SK-N-SH treated with all-trans-retinoic acid at 6 μM for 48 hours (cell line): ENCODE measurements at regions not wholly inside any gene's neighbourhood (a gene's known extent, or its start where the extent isn't known, plus 50 kb on each side); places are given as distances from the start of the nearest gene placed in this dataset.

Experiments
- ATAC-seq: fragments of 200-7000 bp; cut with Tn5 transposase; 3 replicates; pipeline ENCODE4 v1.9.1; 2020; ENCODE audit warnings: mild to moderate bottlenecking, moderate library complexity
- ARNTL ChIP-seq: fragments of 450-650 bp; formaldehyde crosslinking; IDR thresholded peaks from 2 replicates; pipeline ENCODE4 v1.5.0; 2020; ENCODE audit warnings: low read depth, mild to moderate bottlenecking, moderate library complexity, borderline replicate concordance
- BACH2 ChIP-seq: fragments of 250-450 bp; sonication (Bioruptor Pico); IDR thresholded peaks from 2 replicates; pipeline ENCODE4 v1.9.0; 2021; ENCODE audit warnings: mild to moderate bottlenecking, borderline replicate concordance
- CSDC2 ChIP-seq: fragments of 250-450 bp; sonication (Bioruptor Pico); IDR thresholded peaks from 2 replicates; pipeline ENCODE4 v1.5.0; 2020; ENCODE audit warnings: mild to moderate bottlenecking, moderate library complexity
- ESRRG ChIP-seq: fragments of 250-450 bp; sonication (Bioruptor Pico); IDR thresholded peaks from 2 replicates; pipeline ENCODE4 v1.6.1; 2021; ENCODE audit warnings: mild to moderate bottlenecking
- ISL1 ChIP-seq: fragments of 250-450 bp; sonication (Bioruptor Pico); IDR thresholded peaks from 2 replicates; pipeline ENCODE4 v2.1.2; 2022; ENCODE audit warnings: mild to moderate bottlenecking, moderate library complexity
- OSR1 ChIP-seq: fragments of 250-450 bp; sonication (Bioruptor Pico); IDR thresholded peaks from 2 replicates; pipeline ENCODE4 v1.8.0; 2022; ENCODE audit warnings: moderate library complexity, mild to moderate bottlenecking, inconsistent platforms
- RARB ChIP-seq: fragments of 250-450 bp; sonication (Bioruptor Pico); IDR thresholded peaks from 2 replicates; pipeline ENCODE4 v1.8.0; 2021; ENCODE audit warnings: mild to moderate bottlenecking, moderate library complexity
- SNAI2 ChIP-seq: fragments of 250-450 bp; sonication (Bioruptor Pico); IDR thresholded peaks from 2 replicates; pipeline ENCODE4 v1.5.0; 2020; ENCODE audit warnings: mild to moderate bottlenecking, moderate library complexity
- TCF4 ChIP-seq: fragments of 250-450 bp; sonication (Bioruptor Pico); IDR thresholded peaks from 2 replicates; pipeline ENCODE4 v1.8.0; 2021; ENCODE audit warnings: mild to moderate bottlenecking, moderate library complexity, borderline replicate concordance
- TOX ChIP-seq: fragments of 250-450 bp; sonication (Bioruptor Pico); IDR thresholded peaks from 2 replicates; pipeline ENCODE4 v1.8.0; 2021; ENCODE audit warnings: mild to moderate bottlenecking, moderate library complexity, borderline replicate concordance
- ZC3H10 ChIP-seq: fragments of 250-450 bp; sonication (Bioruptor Pico); IDR thresholded peaks from 2 replicates; pipeline ENCODE4 v1.5.1; 2021; ENCODE audit warnings: mild to moderate bottlenecking, moderate library complexity
- ZFP30 ChIP-seq: fragments of 450-650 bp; formaldehyde crosslinking; IDR thresholded peaks from 2 replicates; pipeline ENCODE4 v1.5.0; 2022; ENCODE audit warnings: mild to moderate bottlenecking, moderate library complexity
- ZNF565 ChIP-seq: fragments of 450-650 bp; formaldehyde crosslinking; conservative IDR thresholded peaks from 2 replicates; pipeline ENCODE4 v1.5.0; 2020; ENCODE audit warnings: low read depth, mild to moderate bottlenecking, moderate library complexity
- ZNF70 ChIP-seq: fragments of 450-650 bp; formaldehyde crosslinking; IDR thresholded peaks from 2 replicates; pipeline ENCODE4 v1.5.0; 2020; ENCODE audit warnings: mild to moderate bottlenecking, moderate library complexity
- TF ChIP-seq, protein P1 (sequence below): fragments of 250-450 bp; sonication (Bioruptor Pico); IDR thresholded peaks from 2 replicates; pipeline ENCODE4 v1.5.1; 2020; ENCODE audit warnings: low read depth, mild to moderate bottlenecking, moderate library complexity
- TF ChIP-seq, protein P2 (sequence below): fragments of 250-450 bp; sonication (Bioruptor Pico); IDR thresholded peaks from 2 replicates; pipeline ENCODE4 v1.8.0; 2021; ENCODE audit warnings: low read depth, mild to moderate bottlenecking, moderate library complexity, borderline replicate concordance
- TF ChIP-seq, protein P3 (sequence below): fragments of 250-450 bp; sonication (Bioruptor Pico); IDR thresholded peaks from 2 replicates; pipeline ENCODE4 v1.5.0; 2020; ENCODE audit warnings: mild to moderate bottlenecking, moderate library complexity
- TF ChIP-seq, protein P4 (sequence below): fragments of 250-450 bp; sonication (Bioruptor Pico); IDR thresholded peaks from 2 replicates; pipeline ENCODE4 v1.8.0; 2020; ENCODE audit warnings: mild to moderate bottlenecking, moderate library complexity, borderline replicate concordance

DNA sequence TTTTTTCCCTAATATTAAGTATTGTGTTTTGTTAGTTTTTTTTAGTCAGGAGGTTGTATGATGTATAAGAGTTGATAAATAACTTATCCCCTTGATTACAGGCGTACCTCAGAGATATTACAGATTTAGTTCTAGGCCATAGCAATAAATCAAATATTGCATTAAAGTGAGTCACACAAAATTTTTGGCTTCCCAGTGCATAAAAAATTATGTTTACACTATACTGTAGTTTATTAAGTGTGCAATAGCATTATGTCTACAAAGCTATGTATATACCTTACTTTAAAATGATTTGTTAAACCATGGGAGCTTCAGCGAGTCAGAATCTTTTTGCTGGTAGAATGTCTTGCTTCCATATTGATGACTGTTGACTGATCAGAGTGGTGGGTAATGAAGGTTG is 1180.6 kb upstream of the CDH18 start (continued):
- TF ChIP-seq, protein P1, sequence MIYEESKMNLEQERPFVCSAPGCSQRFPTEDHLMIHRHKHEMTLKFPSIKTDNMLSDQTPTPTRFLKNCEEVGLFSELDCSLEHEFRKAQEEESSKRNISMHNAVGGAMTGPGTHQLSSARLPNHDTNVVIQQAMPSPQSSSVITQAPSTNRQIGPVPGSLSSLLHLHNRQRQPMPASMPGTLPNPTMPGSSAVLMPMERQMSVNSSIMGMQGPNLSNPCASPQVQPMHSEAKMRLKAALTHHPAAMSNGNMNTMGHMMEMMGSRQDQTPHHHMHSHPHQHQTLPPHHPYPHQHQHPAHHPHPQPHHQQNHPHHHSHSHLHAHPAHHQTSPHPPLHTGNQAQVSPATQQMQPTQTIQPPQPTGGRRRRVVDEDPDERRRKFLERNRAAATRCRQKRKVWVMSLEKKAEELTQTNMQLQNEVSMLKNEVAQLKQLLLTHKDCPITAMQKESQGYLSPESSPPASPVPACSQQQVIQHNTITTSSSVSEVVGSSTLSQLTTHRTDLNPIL (CRISPR knock-in tag), result no peak
- no peak for TF ChIP-seq ZNF70 (CRISPR knock-in tag)
- TF ChIP-seq RARB, result no peak
- TF ChIP-seq, protein P2, sequence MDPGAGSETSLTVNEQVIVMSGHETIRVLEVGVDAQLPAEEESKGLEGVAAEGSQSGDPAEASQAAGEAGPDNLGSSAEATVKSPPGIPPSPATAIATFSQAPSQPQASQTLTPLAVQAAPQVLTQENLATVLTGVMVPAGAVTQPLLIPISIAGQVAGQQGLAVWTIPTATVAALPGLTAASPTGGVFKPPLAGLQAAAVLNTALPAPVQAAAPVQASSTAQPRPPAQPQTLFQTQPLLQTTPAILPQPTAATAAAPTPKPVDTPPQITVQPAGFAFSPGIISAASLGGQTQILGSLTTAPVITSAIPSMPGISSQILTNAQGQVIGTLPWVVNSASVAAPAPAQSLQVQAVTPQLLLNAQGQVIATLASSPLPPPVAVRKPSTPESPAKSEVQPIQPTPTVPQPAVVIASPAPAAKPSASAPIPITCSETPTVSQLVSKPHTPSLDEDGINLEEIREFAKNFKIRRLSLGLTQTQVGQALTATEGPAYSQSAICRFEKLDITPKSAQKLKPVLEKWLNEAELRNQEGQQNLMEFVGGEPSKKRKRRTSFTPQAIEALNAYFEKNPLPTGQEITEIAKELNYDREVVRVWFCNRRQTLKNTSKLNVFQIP, result no peak

DNA sequence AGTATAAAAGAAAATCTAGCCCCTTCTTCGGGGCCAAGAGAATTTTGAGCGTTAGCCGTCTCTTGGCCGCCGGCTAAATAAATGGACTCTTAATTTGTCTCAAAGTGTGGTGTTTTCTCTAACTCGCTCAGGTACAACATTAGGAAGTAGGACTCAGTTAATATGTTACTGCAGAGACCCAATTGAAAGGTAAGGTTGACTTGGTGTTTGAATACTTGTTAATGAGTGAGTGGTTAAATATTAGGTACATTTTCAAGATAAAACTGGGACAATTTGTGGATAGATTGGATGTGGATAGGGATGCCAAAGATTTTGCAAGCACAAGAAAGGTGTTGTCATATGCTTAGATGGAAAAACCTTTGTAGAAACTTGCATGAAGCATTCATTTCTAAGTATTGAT is 1177.3 kb upstream of the CDH18 start:
- ATAC-seq, result no peak
- TF ChIP-seq SNAI2 (CRISPR knock-in tag) (no peak), ISL1 (CRISPR knock-in tag) (no peak), ARNTL (no peak), TOX (CRISPR knock-in tag) (no peak), CSDC2 (CRISPR knock-in tag) (no peak), OSR1 (CRISPR knock-in tag) (no peak), ZC3H10 (CRISPR knock-in tag) (no peak), ZNF565 (no peak), BACH2 (CRISPR knock-in tag) (no peak), ZFP30 (CRISPR knock-in tag) (no peak)
- TF ChIP-seq, protein P1 (CRISPR knock-in tag), result no peak
- TF ChIP-seq, protein P3, sequence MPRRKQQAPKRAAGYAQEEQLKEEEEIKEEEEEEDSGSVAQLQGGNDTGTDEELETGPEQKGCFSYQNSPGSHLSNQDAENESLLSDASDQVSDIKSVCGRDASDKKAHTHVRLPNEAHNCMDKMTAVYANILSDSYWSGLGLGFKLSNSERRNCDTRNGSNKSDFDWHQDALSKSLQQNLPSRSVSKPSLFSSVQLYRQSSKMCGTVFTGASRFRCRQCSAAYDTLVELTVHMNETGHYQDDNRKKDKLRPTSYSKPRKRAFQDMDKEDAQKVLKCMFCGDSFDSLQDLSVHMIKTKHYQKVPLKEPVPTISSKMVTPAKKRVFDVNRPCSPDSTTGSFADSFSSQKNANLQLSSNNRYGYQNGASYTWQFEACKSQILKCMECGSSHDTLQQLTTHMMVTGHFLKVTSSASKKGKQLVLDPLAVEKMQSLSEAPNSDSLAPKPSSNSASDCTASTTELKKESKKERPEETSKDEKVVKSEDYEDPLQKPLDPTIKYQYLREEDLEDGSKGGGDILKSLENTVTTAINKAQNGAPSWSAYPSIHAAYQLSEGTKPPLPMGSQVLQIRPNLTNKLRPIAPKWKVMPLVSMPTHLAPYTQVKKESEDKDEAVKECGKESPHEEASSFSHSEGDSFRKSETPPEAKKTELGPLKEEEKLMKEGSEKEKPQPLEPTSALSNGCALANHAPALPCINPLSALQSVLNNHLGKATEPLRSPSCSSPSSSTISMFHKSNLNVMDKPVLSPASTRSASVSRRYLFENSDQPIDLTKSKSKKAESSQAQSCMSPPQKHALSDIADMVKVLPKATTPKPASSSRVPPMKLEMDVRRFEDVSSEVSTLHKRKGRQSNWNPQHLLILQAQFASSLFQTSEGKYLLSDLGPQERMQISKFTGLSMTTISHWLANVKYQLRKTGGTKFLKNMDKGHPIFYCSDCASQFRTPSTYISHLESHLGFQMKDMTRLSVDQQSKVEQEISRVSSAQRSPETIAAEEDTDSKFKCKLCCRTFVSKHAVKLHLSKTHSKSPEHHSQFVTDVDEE (CRISPR knock-in tag), result no peak

DNA sequence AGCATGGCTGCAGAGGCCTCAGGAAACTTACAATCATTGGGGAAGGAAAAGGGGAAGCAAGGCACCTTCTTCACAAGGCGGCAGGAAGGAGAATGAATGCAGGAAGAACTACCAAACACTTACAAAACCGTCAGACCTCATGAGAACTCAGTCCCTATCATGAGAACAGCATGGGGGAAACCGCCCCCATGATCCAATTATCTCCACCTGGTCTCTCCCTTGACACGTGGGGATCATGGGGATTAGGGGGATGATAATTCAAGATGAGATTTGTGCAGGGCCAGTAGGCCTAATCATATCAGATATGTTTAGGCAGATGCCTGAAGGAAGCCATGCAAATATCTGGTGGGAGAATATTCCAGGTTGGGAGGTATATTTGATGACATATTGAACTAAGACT is 1176.4 kb upstream of the CDH18 start:
- no peak for ATAC-seq
- TF ChIP-seq CSDC2 (CRISPR knock-in tag), result no peak
- TF ChIP-seq TCF4 (CRISPR knock-in tag), result no peak
- TF ChIP-seq ESRRG (CRISPR knock-in tag), result no peak
- TF ChIP-seq, all 23 proteins: peak for 0

DNA sequence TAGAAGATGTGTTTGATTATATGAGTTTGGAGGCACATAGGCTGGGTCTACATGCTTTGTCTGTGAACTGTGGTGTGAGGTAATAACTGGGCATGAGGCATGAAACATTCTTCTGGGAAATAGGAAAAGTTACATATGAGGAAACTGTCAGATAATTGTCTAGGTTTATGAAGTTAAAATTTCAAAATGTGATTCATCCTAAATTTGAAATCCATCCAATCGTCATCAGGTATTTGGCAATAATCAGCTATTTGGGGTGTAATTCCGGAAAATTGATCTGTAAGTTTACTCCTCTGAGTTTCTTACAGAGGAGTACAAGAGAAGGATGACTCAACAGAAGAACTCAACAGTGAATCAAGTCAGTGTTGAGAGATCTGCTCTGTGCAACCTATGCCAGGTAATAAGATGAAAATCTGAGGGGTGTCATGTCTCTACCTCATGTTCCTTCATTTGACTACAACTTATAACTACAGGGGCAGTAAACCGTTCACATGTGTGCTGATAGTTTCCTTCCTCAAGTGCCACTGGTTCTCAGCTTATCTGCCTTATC is 1171.6 kb upstream of the CDH18 start:
- ATAC-seq, result no peak
- TF ChIP-seq SNAI2 (CRISPR knock-in tag), result no peak
- TF ChIP-seq, protein P2, result no peak
- TF ChIP-seq ZFP30 (CRISPR knock-in tag), result no peak
- no peak for TF ChIP-seq CSDC2 (CRISPR knock-in tag)
- TF ChIP-seq, protein P4, sequence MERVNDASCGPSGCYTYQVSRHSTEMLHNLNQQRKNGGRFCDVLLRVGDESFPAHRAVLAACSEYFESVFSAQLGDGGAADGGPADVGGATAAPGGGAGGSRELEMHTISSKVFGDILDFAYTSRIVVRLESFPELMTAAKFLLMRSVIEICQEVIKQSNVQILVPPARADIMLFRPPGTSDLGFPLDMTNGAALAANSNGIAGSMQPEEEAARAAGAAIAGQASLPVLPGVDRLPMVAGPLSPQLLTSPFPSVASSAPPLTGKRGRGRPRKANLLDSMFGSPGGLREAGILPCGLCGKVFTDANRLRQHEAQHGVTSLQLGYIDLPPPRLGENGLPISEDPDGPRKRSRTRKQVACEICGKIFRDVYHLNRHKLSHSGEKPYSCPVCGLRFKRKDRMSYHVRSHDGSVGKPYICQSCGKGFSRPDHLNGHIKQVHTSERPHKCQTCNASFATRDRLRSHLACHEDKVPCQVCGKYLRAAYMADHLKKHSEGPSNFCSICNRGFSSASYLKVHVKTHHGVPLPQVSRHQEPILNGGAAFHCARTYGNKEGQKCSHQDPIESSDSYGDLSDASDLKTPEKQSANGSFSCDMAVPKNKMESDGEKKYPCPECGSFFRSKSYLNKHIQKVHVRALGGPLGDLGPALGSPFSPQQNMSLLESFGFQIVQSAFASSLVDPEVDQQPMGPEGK (CRISPR knock-in tag), result no peak
- TF ChIP-seq, protein P3 (CRISPR knock-in tag), result no peak
- TF ChIP-seq ESRRG (CRISPR knock-in tag), result no peak
- TF ChIP-seq ZNF70 (CRISPR knock-in tag), result no peak
